Fibroblast of skin of abdomen (primary cell): ENCODE measurements at regions not wholly inside any gene's neighbourhood (a gene's known extent, or its start where the extent isn't known, plus 50 kb on each side); places are given as distances from the start of the nearest gene placed in this dataset.

ENCODE experiments used
- DNase-seq: peaks from one replicate; pipeline ENCODE4 v3.0.0-alpha.2; 2013

- DNase-seq, result no peak
These were observed 53.9 kb downstream of the FOXL1 start for GRCh38 chr16:86632206-86632605.

GRCh38 chr16:86632944-86633343, 54.6 kb downstream of the FOXL1 start:
- no peak for DNase-seq

DNA sequence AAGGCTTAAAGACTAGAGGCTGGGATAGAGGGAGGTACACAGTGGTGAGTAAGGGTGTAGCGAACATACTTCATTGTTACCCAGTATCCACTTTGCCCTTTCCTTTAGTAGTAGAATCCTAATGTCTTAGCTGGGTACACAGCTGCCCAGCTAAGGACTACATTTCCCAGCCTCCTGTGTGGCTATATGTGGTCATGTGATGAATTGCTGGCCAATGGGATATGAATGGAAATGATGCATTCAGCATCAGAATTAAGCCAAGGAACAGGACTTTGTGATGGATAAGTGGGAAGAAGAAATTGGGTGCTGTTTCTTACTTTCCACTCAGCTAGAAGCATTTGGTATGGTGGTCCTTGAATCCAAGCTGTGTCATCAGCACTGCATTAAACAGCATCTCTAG, 55.9 kb downstream of the FOXL1 start:
- DNase-seq, result peak; percentile 38

GRCh38 chr16:86635176-86635876, 57.0 kb downstream of the FOXL1 start:
- peak; percentile 77 for DNase-seq

- DNase-seq, result no peak
These were observed 57.6 kb downstream of the FOXL1 start for GRCh38 chr16:86635926-86636325.

- no peak for DNase-seq
These were observed 59.4 kb downstream of the FOXL1 start for GRCh38 chr16:86637744-86638143.

- DNase-seq, result no peak
These were observed 60.3 kb downstream of the FOXL1 start for GRCh38 chr16:86638642-86639041.

- no peak for DNase-seq
These were observed 61.0 kb downstream of the FOXL1 start for GRCh38 chr16:86639354-86639753.

DNA sequence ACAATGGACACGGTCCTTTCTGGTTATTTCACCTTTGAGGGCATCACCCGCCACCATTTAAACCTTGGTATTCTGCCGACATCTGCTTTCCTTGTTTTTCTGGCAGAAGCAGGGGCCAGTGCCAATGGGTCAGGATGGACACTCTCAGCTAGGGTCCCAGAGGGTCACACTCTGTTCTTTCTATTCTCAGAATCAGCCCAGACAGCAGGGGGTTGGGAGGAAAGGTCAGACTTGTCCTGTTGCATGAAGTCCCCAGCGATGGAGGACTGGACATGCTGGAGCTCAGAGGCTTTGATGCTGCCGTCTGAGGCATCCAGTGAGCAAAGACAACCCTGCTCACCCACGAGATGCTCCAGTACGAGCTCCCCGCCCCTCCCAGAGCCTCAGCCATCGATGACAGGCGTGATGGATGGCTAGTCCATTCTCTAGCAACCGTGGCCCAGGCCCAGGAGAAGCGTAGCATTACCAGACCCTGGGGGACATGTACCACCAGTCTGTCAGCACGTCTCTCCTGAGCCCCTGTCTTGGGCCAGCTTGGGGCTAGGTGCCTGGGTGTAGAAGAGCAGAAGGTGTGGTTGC, 62.0 kb downstream of the FOXL1 start:
- no peak for DNase-seq

- DNase-seq, result no peak
These were observed 63.7 kb downstream of the FOXL1 start for GRCh38 chr16:86642087-86642486.

DNA sequence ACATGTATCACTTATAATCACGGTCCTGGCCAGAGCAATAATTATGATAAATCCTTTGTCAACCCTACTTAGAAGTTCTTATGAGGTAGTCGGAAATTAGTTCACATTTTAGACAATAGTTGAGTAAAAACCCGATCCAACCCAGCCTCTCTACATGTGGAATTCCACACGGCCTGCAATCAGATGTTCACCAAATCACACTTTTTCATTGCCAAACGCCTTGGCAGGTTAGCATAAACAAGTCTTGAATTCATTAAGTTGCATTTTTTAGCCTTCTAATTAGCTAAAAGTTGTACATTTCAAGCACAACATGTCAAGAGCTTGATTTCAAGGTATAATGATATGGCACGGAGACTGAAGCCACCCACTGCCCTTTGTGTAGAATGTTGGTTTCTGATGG, 65.3 kb downstream of the FOXL1 start:
- no peak for DNase-seq

DNA sequence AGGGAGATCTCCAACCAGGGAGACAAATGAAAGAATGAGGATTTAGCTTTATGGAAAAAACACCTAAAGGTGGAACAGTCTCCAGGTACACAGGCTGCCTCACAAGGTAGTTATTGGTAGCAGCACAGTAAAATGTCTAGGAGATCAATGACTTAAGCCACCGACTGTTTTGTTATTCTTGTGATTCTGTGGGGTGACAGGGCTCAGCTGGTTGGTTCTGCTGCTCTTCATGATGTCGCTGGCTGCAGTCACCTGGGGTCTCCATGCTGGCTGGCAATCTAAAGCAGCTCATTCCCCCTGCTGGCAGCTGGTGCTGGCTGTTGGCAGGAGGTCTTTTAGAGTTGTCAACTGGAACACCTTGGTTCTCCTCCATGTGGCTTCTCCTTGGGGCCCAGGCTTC, 69.2 kb downstream of the FOXL1 start:
- DNase-seq, result no peak

GRCh38 chr16:86649875-86650274, 71.5 kb downstream of the FOXL1 start:
- DNase-seq, result no peak

- no peak for DNase-seq
These were observed 72.8 kb downstream of the FOXL1 start for GRCh38 chr16:86651013-86651627.

- DNase-seq, result no peak
These were observed 73.5 kb downstream of the FOXL1 start for GRCh38 chr16:86651823-86652222.

- peak; percentile 58 for DNase-seq
These were observed 75.1 kb downstream of the FOXL1 start for GRCh38 chr16:86653285-86654006.

DNA sequence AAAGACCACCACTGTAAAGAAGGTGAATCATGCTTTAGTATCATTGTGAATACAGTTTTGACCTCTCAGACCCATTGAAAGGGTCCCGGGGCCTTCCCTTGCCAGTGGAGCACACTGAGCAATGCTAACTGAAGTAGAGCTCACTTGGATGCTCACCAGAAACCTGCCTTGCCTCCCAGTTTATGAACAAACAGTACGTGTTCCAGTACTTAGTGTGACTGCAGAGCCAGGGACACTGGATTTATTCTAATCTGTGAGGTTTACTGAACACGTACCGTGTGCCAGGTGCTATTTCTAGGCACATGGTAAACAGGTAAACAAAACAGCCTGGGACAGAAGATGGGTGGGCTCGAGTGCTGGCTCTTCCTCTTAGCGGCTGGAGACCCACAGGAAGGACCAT, 79.6 kb downstream of the FOXL1 start:
- no peak for DNase-seq

- no peak for DNase-seq
These were observed 82.3 kb downstream of the FOXL1 start for GRCh38 chr16:86660623-86661022.

GRCh38 chr16:86661706-86662105, 83.4 kb downstream of the FOXL1 start:
- DNase-seq, result peak; percentile 60

DNA sequence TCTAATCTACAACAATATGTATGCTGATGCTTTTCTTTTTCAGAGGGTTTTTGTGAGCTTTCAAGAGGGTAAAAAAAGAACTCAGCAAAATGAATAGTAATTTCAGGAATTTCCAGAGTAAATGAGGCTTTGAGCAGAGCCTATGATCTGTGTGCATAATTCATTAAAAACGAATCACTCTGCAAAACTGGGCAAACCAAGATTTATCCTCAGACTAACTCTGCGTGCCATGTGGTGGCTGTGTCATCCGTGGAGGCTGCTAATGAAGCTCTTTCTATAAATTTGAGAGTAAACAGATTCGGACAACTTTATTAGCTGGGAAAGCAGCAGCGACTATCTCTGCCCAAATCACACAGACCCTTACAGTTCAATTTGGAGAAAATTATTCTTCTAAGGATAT, 83.8 kb downstream of the FOXL1 start:
- DNase-seq, result peak; percentile 75

GRCh38 chr16:86662740-86663139, 84.4 kb downstream of the FOXL1 start:
- DNase-seq, result no peak

DNA sequence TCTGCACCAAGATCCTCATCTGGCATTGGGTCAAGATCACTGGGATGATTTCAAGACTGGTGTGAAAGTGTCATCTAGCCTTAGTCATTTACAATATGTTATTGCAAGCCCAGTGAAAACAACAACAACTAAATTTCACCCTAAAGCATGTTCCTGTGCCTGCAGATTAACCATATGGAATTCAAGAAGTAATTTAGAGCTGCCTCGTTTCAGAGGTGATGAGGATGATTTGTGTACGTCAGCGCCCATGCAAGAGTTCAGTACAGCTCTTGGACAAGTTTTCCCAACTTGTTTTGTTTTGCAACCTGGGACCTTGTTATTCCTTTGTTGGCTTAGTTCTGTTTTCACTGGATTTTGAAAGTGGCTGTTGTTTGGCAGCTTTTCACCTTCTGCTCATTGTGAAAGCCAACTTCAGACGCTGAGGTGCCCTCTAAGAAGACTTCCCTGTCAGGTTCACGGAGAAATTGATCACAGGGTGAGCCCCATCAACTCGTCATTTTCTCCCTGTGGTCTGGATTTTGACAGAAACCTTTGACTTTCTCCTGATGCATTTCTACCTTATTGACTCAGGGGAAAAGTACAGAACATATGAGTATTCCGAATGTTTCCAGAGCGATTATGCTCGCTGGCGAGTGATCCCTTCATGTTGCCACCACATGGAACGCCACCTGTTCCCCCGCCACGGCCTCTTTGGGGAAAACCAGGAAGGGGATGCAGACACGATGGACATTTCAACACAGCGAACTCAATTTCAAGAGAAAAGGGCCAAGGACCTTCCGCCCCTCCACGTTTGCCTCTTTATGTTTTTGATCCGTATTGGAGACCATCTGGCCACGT, 85.6 kb downstream of the FOXL1 start:
- DNase-seq, result peak; percentile 48
